Embryonic facial prominence (tissue), 1 donor: ENCODE measurements at regions not wholly inside any gene's neighbourhood (a gene's known extent, or its start where the extent isn't known, plus 50 kb on each side); places are given as distances from the start of the nearest gene placed in this dataset.
"Not testable (repeated sequence)": the region's sequence is repeated elsewhere in the genome, so short reads cannot be mapped to it uniquely, and the experiment has no call there.

Experiments
- DNase-seq: peaks from one replicate; pipeline ENCODE4 v3.0.0-alpha.2; 2016; ENCODE audit errors: extremely low spot score

DNA sequence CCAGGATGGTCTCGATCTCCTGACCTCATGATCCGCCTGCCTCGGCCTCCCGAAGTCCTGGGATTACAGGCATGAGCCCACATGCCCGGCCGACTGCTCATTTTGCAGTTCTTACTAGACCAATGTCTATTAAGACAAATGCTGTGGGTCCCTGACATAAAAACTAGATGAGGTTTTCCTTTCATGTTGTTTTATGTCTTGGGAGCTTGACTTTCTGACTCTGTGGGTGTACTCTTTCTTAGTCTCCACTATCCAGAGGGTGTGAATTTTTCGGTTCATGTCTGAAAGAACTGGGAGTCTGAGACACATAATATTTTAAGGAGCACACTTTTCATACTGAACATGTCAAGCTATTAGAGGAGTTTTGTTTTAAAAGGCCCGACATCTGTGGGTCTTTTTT, 744.9 kb upstream of the B3GALT2 start:
- DNase-seq: no peak

DNA sequence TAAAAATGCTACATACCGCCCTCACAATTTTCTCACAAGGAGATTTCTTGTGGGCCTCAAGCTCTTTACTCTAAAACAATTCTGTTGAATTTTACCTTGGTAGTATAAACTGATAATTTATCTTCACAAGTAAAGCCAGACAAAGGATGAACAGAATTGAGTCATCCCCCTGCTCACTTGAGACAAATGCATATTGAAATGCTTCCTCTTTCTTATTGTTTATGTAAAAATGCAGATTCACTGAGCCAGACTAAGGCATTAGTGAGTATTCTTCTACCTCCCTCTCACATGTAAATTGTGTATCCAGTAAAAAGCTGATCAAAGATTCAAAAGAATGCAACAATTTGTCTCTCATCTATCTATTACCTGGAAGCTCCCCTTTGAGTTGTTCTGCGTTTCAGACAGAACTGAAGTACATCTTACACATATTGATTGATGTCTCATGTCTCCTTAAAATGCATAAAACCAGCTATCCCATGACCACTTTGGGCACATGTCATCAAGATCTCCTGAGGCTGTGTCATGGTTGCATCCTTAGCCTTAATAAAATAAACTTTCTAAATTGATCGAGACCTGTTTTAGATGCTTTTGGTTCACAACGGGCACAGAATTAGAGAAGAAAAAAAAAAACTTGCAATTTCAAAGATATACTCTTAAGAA, 743.1 kb upstream of the B3GALT2 start:
- DNase-seq: no peak

DNA sequence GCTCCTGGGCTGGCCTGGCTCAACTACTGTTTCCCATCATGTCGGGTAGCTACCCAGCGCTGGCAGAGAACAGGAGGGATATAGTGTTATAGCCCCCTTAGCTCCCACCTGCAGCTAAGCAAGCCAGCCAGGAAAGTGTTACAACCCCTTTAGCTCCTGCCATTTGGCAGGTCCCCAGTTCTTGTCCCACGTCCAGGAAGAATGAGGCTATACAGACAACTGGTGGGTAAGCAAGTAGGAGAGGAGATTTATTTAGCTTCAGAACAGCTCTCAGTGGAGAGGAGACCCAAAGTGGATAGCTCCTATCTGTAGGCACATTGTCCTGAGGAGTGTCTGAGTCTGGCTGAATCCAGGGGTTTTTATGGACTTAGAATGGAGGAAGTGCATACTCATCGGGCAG, 741.1 kb upstream of the B3GALT2 start:
- no peak for DNase-seq

DNA sequence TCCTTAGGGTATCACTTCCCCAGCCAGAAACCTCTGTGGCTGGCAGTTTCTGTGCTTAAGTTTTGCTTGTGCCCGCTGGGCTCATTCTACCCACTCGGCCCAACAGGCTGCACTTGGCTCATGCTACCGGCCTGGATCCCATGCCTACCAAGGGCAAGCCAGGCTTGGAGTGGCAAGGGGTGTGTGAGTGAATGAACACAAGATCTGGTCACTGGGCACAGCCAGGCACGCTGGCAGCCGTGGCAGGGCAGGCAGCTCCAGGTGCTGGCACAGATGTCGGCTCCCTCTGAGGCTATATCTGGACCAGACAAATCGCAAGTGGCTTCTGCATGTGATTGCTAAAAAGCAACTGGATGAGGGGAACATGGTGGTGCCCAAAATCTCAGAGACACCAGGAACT, 740.5 kb upstream of the B3GALT2 start:
- DNase-seq: no peak

DNA sequence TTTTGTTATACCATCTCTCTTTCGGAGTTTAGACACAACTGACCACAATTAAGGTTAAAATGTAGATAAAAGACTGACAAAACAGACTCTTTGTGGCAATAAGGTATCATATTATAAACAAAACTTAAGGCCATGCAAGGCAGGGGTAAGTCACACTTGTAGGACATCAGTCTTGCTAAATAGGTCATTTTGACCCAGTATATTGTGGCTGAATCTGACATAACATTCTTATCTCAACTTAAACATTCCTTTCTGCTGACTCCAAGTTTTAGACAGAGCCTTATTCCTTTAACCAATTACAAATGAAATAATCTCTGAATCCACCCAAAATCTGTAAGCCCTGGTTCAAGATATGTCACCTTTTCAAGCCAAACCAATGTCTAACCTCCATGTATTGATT, 733.4 kb upstream of the B3GALT2 start:
- DNase-seq: no peak

DNA sequence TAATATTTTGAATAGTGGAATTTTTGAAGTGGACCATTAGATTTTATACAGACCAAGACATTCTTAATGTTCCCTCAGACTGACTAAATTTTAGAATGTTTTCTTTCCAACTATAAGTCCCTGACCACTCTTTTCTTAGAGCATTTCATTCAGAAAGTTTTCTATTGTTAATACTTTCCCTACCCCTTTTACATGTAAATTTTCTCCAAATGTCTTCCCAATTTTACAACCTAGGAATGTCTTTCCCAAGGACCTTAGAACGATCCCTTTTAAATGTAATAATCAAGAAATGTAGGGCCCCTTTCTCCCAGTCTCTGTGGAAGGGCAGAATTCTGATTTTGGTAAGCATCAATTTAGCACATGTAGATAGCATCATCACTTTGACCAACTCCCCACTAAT, 730.0 kb upstream of the B3GALT2 start:
- DNase-seq: no peak

DNA sequence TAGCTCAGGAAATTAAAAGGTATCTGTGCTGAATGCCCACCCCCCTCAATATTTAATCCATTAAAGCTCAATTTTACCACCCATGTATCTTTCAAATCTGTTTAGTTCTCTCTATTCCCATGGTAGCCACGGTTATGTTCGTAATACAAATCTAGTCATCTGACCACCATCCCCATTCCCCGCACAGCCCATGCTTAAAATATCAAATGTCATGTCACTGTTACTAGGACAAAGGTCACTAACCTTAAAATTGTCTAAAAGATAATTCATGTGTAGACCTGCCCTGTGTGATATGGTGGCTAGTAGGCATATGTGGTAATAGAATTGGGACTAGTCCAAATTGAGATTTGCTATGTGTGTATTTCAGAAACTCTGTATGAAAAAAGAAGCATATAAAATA, 728.5 kb upstream of the B3GALT2 start:
- DNase-seq: no peak

DNA sequence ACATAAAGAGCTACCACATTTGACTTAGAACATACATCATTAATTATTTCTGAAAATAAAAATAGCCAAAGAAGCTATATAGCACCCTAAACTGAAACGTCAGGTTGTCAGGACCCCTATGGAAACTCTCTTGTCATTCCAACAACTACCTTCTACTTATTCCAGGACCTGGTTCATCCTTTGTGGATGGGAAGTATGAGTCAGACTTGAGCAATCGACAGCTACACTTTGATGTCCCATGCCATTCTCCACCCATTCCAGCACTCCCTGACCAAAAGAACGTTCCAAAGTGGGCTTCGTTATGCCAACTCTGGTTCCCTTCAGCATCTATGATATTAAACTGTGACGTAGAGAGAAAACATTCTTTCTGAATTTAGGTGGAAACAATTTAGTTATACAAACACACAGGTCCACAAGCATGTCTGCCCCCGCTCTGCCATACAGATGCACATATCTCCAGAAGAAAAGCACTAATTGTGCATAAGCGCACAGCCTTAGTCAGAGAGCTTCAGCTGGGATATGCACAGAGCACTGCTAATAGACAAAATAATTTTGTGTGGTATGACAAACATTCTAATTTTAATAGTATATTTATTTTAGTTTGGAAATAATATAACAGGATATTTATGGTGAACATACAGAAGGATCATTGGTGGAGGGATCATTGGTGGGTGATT, 723.1 kb upstream of the B3GALT2 start:
- DNase-seq: no peak

DNA sequence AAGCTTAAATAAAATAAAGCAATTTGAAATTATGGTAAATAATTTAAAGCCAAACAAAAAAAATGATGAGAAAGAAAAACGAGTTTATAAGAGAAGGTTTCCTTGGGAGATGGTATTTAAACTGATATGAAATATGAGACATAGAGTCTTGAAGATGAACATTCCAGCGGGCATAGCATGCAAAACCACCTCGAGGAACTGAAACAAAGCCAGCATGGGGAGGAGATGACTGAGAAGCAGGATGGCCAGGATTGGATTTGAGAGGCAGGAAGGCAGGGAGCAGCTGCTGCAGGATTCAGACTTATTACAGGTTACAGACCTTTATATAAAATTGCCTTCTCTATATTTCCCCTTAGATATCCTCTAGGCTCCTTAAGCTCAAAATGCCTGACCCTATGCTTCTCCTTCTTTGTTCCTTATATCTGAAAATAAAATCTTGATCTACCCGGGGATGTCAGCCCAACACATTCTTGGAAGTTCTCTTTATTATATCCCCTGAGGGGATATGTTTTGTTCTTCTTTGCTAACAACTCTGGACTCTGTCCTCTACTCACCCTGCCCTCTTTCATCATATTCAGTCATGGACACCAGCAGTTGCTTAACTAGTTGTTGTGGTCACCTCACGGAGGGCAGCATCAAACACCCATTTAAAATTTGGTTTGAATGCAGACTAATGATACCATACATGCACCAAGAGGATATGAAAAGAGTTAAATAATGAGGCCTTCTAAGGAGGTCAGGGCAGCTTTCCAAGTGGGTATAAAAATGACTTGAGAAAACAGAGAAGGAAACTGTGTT, 719.1 kb upstream of the B3GALT2 start:
- no peak for DNase-seq

DNA sequence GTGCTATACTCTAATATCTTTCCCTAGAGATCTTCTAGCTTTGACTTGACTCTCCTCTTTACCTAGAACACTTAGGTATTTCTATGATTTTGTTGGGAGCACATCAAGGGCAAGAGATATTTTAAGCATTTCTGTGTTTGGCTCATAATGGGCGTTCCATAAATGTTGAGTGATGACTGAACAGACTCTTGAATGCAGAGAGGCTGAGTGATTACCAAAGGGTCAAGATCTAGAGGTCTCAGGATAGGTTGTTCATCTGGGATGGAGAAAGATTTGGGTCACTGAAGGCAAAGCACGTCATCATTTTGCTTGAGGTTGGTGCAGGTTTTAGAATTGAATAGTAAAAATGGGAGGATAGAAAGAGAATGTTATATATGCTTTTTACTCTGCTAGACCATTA, 705.4 kb upstream of the B3GALT2 start:
- no peak for DNase-seq

DNA sequence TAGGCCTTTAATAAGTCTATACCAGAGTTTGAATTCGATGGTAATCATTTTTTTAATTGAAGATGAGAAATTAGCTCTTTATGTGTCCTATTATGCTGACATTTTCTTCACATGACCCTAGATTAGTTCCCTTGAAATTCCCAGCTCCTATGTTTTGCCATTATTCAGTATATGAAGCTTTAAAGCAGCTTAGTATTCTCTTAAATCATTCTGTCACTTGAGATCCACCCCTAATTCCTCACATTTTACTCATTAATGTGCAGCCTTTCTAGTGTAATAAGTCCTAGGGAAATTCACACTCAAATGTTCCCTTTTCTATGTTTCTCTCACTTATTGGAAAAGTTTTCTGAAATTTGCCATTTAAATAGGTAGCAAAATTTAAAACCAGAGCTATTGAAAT, 704.5 kb upstream of the B3GALT2 start:
- DNase-seq: no peak

DNA sequence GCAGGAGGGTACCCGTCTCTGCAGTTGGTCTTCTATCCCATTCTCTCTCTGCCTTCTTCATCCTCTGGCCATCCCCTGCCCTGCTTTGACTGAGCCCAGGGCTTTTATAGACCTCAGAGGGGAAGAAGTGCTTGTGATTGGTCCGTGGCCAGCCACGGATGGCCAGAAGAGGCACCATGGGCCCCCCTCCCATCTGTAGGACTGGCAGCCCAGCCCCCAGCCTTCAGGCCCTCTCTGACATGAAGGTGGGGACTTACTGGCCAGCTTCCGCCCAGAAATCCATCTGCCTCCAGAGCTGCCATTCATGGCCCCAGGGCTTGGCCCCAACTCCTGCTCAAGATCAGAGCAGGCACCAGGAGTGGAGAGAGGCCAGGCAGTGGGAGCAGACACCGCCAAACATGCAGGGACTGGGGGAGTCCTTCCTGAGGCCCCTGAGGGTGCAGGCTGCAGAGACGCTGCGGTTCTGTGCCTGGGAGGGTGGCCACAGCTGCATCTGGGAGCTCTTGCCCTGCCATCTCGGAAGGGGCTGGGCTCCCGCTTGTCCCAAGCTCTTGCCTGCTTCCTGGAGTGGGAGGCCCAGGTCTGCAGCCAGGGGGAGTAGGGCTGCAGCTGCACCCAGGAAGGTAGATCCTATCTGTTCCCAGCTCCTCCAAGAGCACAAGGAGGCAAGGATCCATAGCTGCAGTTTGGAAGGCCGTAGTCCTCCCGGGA, 698.6 kb upstream of the B3GALT2 start:
- no peak for DNase-seq

DNA sequence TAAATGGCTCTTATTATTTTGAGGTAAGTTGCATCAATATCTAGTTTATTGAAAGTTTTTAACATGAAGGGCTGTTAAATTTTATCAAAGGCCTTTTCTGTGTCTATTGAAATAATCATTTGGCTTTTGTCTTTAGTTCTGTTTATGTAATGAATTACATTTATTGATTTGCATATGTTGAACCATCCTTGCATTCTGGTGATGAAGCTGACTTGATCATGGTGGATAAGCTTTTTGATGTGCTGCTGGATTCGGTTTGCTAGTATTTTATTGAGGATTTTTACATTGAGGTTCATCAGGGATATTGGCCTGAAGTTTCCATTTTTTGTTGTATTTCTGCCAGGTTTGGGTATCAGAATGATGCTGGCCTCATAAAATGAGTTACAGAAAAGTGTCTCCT, 691.5 kb upstream of the B3GALT2 start:
- not testable (repeated sequence) for DNase-seq

DNA sequence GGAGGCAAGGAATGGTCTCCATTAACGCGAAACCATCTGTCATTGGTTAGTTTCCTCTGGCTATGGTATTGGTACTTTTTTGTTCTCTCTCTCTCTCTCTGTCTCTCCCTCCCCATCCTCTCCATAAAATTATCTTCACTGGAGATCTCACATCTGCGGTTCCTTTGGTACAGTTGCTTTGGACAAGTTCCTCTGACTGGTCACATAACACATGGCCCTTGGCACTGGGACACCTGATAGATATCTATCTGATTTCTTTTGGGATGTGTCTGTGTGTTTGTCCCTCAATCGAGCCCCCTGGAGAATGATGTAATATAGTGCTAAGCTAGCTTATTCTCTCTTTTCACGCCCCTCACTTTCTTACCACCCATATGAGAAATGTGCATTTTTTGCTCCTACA, 682.0 kb upstream of the B3GALT2 start:
- no peak for DNase-seq

DNA sequence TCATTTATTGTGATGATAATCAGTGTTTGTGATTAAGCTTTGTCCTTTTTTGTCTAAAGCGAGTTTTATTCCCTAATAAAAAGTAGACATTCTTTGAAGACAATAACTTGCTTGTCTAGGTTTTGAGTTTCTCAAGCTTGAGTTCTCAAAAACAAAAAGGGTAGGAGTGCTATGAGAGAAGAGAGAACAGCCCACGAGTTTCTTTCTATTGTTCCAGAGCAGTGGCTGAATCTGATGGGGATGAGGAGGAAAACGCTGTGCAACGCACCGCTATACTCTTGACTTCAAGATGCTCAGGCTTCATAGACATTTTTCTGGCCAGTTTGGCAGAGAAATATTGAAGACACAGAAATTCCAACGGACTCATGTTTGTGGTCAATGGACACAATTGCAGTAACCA, 669.8 kb upstream of the B3GALT2 start:
- DNase-seq: no peak

DNA sequence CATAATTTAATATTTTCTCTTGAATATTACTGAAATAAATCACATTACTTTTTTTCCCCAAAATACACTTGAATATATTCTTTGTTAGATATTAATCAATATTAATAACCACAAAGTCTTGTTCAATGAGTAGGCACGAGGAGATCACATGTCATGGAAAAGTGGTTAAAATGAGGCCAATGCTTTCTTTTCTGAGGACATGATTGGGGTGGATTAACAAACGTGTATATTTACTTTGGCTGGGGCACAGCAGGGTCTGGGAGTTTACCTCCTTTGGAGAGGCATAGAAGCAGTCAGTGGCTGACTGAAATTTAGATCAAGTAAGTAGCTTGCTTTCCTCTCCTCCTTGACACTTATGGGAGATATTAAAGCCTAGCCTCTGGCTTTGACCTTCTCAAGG, 664.3 kb upstream of the B3GALT2 start:
- no peak for DNase-seq

DNA sequence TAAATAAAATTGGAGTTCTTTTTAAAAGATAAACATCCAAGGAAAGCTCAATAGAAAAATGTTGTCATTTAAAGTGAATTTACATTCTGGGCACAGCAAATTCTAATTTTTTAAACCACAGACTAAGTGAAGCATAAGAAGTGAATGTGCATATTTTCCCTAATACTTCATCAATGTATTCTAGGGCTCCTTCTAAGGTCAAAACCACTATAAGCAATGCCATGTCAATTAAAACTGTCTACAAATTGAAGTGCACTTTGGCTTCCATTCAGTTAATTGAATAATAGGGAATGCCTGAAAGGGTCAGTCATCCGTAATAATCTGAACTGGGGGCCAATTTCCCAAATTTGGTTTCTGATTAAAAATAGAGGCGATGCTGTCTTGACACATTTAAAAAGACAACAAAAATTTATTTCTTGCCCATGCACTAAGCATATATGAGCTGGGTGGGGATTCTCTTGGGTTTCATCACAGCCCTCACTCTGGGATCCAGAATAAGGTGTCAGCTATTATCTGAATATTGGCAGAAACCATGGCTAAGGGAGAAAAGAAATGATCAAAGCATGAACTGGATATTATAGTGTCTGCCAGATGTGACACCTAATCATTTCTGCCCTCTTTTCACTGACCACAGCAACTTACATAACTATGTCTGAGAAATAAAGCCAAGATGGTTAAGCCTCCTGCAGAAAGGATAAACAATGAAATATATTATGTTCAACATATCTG, 660.6 kb upstream of the B3GALT2 start:
- no peak for DNase-seq

DNA sequence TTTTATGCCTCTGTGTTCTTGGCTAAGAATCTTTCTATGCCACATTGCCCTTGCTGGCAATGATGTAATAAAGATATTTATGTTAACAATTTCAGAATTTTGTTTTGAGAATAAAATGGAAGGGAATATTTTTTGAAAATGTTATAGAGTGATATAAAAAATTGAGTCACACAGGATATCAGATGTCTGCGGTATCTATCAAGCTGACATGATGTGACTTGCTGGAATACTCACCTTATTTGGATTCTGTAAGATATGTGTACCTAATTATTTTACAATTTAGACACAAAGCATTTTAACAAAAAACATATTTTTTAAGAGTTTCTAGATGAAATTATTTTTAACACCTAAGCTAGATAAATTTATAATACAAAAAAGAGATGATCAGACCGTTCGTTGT, 660.0 kb upstream of the B3GALT2 start:
- no peak for DNase-seq

DNA sequence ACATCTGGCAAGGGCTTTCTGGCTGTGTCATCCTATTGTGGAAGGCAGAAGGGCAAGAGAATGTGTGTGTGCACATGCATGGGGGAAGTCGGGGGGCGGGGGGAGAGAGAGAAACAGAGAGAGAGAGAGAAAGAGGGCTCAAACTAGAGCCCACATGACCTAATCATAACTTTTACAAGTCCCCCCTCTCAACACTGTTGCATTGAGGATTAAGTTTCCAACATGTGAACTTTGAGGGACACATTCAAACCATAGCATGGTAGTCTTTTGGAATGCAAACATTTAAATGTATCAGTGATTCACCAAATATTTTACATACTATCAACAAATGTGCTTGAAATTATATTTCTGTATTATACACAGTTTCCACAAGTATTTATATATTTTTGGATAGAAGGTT, 655.4 kb upstream of the B3GALT2 start:
- DNase-seq: no peak

DNA sequence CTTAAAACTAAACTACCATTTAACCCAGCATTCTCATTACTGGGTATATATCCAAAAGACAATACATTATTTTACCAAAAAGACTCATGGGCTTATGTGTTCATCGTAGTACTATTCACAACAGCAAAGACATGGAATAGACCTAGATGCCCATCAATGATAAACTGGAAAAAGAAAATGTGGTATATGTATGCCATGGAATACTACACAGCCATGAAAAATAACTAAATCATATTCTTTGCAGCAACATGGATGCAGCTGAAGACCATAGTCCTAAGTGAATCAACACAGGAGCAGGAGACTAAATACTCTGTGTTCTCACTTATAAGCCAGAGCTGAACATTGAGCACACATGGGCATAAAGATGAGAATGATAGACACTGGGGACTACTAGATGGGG, 645.1 kb upstream of the B3GALT2 start:
- no peak for DNase-seq

DNA sequence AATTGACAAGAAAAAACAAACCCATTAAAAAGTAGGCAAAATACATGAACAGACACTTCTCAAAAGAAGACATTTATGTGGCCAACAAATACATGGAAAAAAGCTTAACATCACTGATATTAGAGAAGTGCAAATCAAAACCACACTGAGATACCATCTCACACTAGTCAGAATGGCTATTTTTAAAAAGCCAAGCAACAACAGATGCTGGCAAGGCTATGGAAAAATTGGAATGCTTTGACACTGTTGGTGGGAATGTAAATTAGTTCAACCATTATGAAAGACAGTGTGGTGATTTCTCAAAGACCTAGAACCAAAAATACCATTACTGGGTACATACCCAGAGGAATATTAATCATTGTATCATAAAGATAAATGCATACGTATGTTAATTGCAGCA, 641.1 kb upstream of the B3GALT2 start:
- no peak for DNase-seq

DNA sequence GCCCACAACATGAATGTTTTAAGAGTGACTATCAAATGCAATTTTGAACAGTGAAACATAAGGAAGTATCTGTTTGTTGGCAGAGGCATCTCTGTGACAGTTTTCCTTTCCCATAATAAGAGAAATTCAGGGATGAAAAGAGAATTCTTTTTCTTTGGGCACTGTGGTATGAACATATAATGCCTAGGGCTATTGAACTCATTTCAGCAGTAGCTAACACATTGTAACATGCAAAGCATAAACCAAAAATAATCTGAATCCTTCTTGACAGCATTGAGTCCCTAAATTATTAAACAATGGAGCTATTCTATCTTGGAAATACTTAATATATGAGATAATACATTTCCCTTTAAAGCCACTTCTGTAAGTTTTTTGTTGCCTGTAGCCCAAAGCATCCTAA, 633.0 kb upstream of the B3GALT2 start:
- DNase-seq: no peak
